Type B pancreatic cell (in vitro differentiated cells): ENCODE measurements at regions not wholly inside any gene's neighbourhood (a gene's known extent, or its start where the extent isn't known, plus 50 kb on each side); places are given as distances from the start of the nearest gene placed in this dataset.

Source experiments
- DNase-seq: peaks from one replicate; pipeline ENCODE4 v3.0.0; 2021; ENCODE audit warnings: mixed read lengths; ENCODE audit not compliant: unreplicated experiment; ENCODE audit errors: extremely low spot score
- H3K27ac Mint-ChIP-seq: 2 replicates; pipeline ENCODE4 v1.8.0; 2021; ENCODE audit warnings: mild to moderate bottlenecking, mixed read lengths
- H3K27me3 Mint-ChIP-seq: 2 replicates; pipeline ENCODE4 v1.8.0; 2021; ENCODE audit warnings: mixed read lengths
- H3K36me3 Mint-ChIP-seq: 2 replicates; pipeline ENCODE4 v1.8.0; 2021; ENCODE audit warnings: mixed read lengths
- H3K4me1 Mint-ChIP-seq: one replicate; pipeline ENCODE4 v1.8.0; 2021; ENCODE audit warnings: mixed read lengths; ENCODE audit not compliant: unreplicated experiment
- H3K4me3 Mint-ChIP-seq: 2 replicates; pipeline ENCODE4 v1.8.0; 2021; ENCODE audit warnings: mild to moderate bottlenecking, mixed read lengths
- H3K9me3 Mint-ChIP-seq: 2 replicates; pipeline ENCODE4 v1.8.0; 2021; ENCODE audit warnings: mixed read lengths
- TF ChIP-seq, protein P1 (sequence below): fragments of 200-600 bp; sonication (generic); conservative IDR thresholded peaks from 2 replicates; pipeline ENCODE4 v1.5.0; 2021; ENCODE audit warnings: antibody characterized with exemption, mild to moderate bottlenecking

GRCh38 chr19:28889941-28890670 lies 322.8 kb downstream of the UQCRFS1 start:
- Mint-ChIP-seq H3K4me1 (no peaks in the 10 kb centered on the region), H3K36me3 (no peaks in the 10 kb centered on the region), H3K9me3 (no peaks in the 10 kb centered on the region), H3K27me3 (peaks cover 16% of the 10 kb centered on the region), H3K4me3 (no peak overlapping the region), H3K27ac (no peak overlapping the region)
- DNase-seq: no peak
- TF ChIP-seq, protein P1, sequence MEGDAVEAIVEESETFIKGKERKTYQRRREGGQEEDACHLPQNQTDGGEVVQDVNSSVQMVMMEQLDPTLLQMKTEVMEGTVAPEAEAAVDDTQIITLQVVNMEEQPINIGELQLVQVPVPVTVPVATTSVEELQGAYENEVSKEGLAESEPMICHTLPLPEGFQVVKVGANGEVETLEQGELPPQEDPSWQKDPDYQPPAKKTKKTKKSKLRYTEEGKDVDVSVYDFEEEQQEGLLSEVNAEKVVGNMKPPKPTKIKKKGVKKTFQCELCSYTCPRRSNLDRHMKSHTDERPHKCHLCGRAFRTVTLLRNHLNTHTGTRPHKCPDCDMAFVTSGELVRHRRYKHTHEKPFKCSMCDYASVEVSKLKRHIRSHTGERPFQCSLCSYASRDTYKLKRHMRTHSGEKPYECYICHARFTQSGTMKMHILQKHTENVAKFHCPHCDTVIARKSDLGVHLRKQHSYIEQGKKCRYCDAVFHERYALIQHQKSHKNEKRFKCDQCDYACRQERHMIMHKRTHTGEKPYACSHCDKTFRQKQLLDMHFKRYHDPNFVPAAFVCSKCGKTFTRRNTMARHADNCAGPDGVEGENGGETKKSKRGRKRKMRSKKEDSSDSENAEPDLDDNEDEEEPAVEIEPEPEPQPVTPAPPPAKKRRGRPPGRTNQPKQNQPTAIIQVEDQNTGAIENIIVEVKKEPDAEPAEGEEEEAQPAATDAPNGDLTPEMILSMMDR: no peak

- Mint-ChIP-seq H3K27me3 (peaks cover 21% of the 10 kb centered on the region), H3K4me3 (no peak overlapping the region), H3K27ac (no peak overlapping the region), H3K4me1 (peaks cover 9% of the 10 kb centered on the region), H3K9me3 (no peaks in the 10 kb centered on the region), H3K36me3 (no peaks in the 10 kb centered on the region)
- peak; percentile 77 for DNase-seq
- TF ChIP-seq, protein P1: no peak
Observed at GRCh38 chr19:28887920-28888618, 324.9 kb downstream of the UQCRFS1 start.

DNA sequence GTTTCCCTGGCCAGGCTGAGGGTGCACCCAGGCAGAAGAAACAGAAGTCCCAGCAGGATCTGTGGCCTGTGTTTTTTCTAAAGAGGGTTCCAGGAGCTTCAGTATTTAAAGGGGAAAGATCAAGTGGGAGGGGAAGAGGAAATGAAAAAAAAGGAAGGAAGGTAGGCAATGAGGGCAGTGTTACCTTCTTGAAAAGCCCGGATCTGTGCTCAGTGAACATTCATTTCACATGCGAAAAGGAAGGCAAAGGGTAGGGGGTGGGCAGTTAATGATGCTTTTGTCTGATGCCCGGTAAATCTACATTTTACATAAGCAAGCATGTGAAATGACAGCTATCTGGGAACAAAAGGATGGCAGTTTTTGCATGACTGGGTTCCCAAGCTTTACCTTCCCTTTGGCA lies 326.2 kb downstream of the UQCRFS1 start:
- H3K27ac Mint-ChIP-seq: no peak overlapping the region
- no peaks in the 10 kb centered on the region for H3K9me3 Mint-ChIP-seq
- no peaks in the 10 kb centered on the region for H3K36me3 Mint-ChIP-seq
- peaks cover 24% of the 10 kb centered on the region for H3K27me3 Mint-ChIP-seq
- no peak for DNase-seq
- no peak overlapping the region for H3K4me3 Mint-ChIP-seq
- TF ChIP-seq, protein P1: no peak
- H3K4me1 Mint-ChIP-seq: peaks cover 15% of the 10 kb centered on the region

DNA sequence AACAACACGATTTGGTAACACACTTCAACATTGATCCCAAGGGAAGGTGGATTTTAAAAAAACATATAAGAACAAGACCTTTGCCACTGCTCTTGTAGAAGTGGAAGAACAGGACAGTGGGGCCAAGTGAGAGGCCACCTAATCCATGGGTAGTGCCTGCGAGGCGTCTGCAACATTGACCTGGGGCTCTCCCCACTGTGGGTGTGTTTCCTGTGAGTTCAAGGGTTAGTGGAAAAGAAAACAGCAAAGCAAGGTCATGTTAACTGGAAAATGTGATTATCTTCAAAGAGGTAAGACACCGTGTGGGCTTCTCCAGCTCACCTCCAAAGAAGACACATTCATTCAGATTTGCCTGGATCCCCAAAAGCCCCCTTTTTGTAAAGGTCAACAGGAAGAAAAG lies 327.0 kb downstream of the UQCRFS1 start:
- Mint-ChIP-seq H3K4me3 (no peak overlapping the region), H3K27me3 (peaks cover 27% of the 10 kb centered on the region), H3K9me3 (no peaks in the 10 kb centered on the region), H3K4me1 (peaks cover 19% of the 10 kb centered on the region), H3K27ac (no peak overlapping the region), H3K36me3 (no peaks in the 10 kb centered on the region)
- TF ChIP-seq, protein P1: no peak
- no peak for DNase-seq

- DNase-seq: no peak
- H3K27me3 Mint-ChIP-seq: peaks cover 27% of the 10 kb centered on the region
- H3K4me1 Mint-ChIP-seq: peaks cover 26% of the 10 kb centered on the region
- TF ChIP-seq, protein P1: no peak
- no peaks in the 10 kb centered on the region for H3K9me3 Mint-ChIP-seq
- no peaks in the 10 kb centered on the region for H3K36me3 Mint-ChIP-seq
- no peak overlapping the region for H3K27ac Mint-ChIP-seq
- H3K4me3 Mint-ChIP-seq: no peak overlapping the region
Observed at GRCh38 chr19:28884786-28885476, 328.0 kb downstream of the UQCRFS1 start.
